SK-MEL-5 (cell line): ENCODE measurements at regions not wholly inside any gene's neighbourhood (a gene's known extent, or its start where the extent isn't known, plus 50 kb on each side); places are given as distances from the start of the nearest gene placed in this dataset.
"Not testable (repeated sequence)": the region's sequence is repeated elsewhere in the genome, so short reads cannot be mapped to it uniquely, and the experiment has no call there.

Experiments
- DNase-seq: peaks from one replicate; pipeline ENCODE4 v3.0.0-alpha.2; 2016; ENCODE audit warnings: low read depth, low spot score
- in situ Hi-C: cut with HindIII; loops from 2 replicates; pipeline ENCODE4 v1.10.0; 2016; ENCODE audit warnings: low sequenced_read_pairs, high pct_unique_total_duplicates, low pct_unique_long_range_greater_than_20kb

- in situ Hi-C loops, result no loop called here
- DNase-seq, result no peak
Observed at GRCh38 chrX:122868631-122869030, 315.4 kb upstream of the GRIA3 start.

- no peak for DNase-seq
- in situ Hi-C loops, result no loop called here
Observed at GRCh38 chrX:122869171-122869570, 314.9 kb upstream of the GRIA3 start.

- DNase-seq, result no peak
- in situ Hi-C loops, result no loop called here
Observed at GRCh38 chrX:122878269-122878668, 305.8 kb upstream of the GRIA3 start.

- no peak for DNase-seq
- in situ Hi-C loops, result no loop called here
Observed at GRCh38 chrX:122880952-122881351, 303.1 kb upstream of the GRIA3 start.

- DNase-seq, result no peak
- in situ Hi-C loops, result no loop called here
Observed at GRCh38 chrX:122890729-122891128, 293.3 kb upstream of the GRIA3 start.

GRCh38 chrX:122906726-122907125, 277.4 kb upstream of the GRIA3 start:
- in situ Hi-C loops, result no loop called here
- DNase-seq, result no peak

GRCh38 chrX:122907375-122907774, 276.7 kb upstream of the GRIA3 start:
- no peak for DNase-seq

GRCh38 chrX:122910697-122911096, 273.4 kb upstream of the GRIA3 start:
- in situ Hi-C loops, result no loop called here
- no peak for DNase-seq

More at GRCh38 chrX:122907375-122907774, 276.7 kb upstream of the GRIA3 start:
- in situ Hi-C loops, result no loop called here

GRCh38 chrX:122913134-122913533, 270.9 kb upstream of the GRIA3 start:
- DNase-seq, result no peak
- in situ Hi-C loops, result no loop called here

GRCh38 chrX:122913764-122914163, 270.3 kb upstream of the GRIA3 start:
- no peak for DNase-seq
- in situ Hi-C loops, result no loop called here

GRCh38 chrX:122914256-122914655, 269.8 kb upstream of the GRIA3 start:
- DNase-seq, result no peak
- in situ Hi-C loops, result no loop called here

GRCh38 chrX:122934131-122934530, 249.9 kb upstream of the GRIA3 start:
- in situ Hi-C loops, result no loop called here
- DNase-seq, result no peak

- no peak for DNase-seq
Observed at GRCh38 chrX:122940199-122940598, 243.9 kb upstream of the GRIA3 start.

GRCh38 chrX:122941806-122942205, 242.3 kb upstream of the GRIA3 start:
- no peak for DNase-seq
- in situ Hi-C loops, result no loop called here

More at GRCh38 chrX:122940199-122940598, 243.9 kb upstream of the GRIA3 start:
- in situ Hi-C loops, result no loop called here

- in situ Hi-C loops, result no loop called here
- DNase-seq, result no peak
Observed at GRCh38 chrX:122943918-122944317, 240.2 kb upstream of the GRIA3 start.

GRCh38 chrX:122945328-122945727, 238.8 kb upstream of the GRIA3 start:
- in situ Hi-C loops, result no loop called here
- no peak for DNase-seq

- no peak for DNase-seq
- in situ Hi-C loops, result no loop called here
Observed at GRCh38 chrX:122972604-122973003, 211.5 kb upstream of the GRIA3 start.

GRCh38 chrX:122982521-122982920, 201.6 kb upstream of the GRIA3 start:
- DNase-seq, result no peak
- in situ Hi-C loops, result no loop called here

GRCh38 chrX:123002844-123003243, 181.2 kb upstream of the GRIA3 start:
- DNase-seq, in situ Hi-C loops: not testable (repeated sequence)

- in situ Hi-C loops, result no loop called here
- DNase-seq, result no peak
Observed at GRCh38 chrX:123013141-123013540, 170.9 kb upstream of the GRIA3 start.
